ENCODE measurements at regions not wholly inside any gene's neighbourhood (a gene's known extent, or its start where the extent isn't known, plus 50 kb on each side); places are given as distances from the start of the nearest gene placed in this dataset.

GRCh38 chr11:91717169-91717568, 507.4 kb upstream of the FAT3 start:
- TF ChIP-seq FOXP2 (optimal IDR thresholded peaks at IDR 0.05; ENCODE audit: borderline replicate concordance, extremely low read depth, extremely low read length, insufficient read depth) (no peak), SIN3A (IDR thresholded peaks at IDR 0.05; ENCODE audit: borderline replicate concordance, insufficient read depth, low read length) (no peak), POLR2AphosphoS5 (IDR thresholded peaks at IDR 0.05; ENCODE audit: low read depth, low read length) (no peak), TAF1 (IDR thresholded peaks at IDR 0.05; ENCODE audit: borderline replicate concordance, insufficient read depth, low read length) (no peak)
- TF ChIP-seq, protein P1, sequence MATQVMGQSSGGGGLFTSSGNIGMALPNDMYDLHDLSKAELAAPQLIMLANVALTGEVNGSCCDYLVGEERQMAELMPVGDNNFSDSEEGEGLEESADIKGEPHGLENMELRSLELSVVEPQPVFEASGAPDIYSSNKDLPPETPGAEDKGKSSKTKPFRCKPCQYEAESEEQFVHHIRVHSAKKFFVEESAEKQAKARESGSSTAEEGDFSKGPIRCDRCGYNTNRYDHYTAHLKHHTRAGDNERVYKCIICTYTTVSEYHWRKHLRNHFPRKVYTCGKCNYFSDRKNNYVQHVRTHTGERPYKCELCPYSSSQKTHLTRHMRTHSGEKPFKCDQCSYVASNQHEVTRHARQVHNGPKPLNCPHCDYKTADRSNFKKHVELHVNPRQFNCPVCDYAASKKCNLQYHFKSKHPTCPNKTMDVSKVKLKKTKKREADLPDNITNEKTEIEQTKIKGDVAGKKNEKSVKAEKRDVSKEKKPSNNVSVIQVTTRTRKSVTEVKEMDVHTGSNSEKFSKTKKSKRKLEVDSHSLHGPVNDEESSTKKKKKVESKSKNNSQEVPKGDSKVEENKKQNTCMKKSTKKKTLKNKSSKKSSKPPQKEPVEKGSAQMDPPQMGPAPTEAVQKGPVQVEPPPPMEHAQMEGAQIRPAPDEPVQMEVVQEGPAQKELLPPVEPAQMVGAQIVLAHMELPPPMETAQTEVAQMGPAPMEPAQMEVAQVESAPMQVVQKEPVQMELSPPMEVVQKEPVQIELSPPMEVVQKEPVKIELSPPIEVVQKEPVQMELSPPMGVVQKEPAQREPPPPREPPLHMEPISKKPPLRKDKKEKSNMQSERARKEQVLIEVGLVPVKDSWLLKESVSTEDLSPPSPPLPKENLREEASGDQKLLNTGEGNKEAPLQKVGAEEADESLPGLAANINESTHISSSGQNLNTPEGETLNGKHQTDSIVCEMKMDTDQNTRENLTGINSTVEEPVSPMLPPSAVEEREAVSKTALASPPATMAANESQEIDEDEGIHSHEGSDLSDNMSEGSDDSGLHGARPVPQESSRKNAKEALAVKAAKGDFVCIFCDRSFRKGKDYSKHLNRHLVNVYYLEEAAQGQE (IDR thresholded peaks at IDR 0.05; ENCODE audit: insufficient read depth in 1 of 2, low read depth in 2 of 2, low read length in 2 of 2) = no peak

GRCh38 chr11:91707652-91708482, 516.8 kb upstream of the FAT3 start:
- no peak for TF ChIP-seq FOXP2 (optimal IDR thresholded peaks at IDR 0.05; ENCODE audit: borderline replicate concordance, extremely low read depth, extremely low read length, insufficient read depth)
- TF ChIP-seq, protein P1 (IDR thresholded peaks at IDR 0.05; ENCODE audit: insufficient read depth in 1 of 2, low read depth in 2 of 2, low read length in 2 of 2) = no peak
- no peak for TF ChIP-seq POLR2AphosphoS5 (IDR thresholded peaks at IDR 0.05; ENCODE audit: low read depth, low read length)
- no peak for TF ChIP-seq SIN3A (IDR thresholded peaks at IDR 0.05; ENCODE audit: borderline replicate concordance, insufficient read depth, low read length)
- no peak for TF ChIP-seq TAF1 (IDR thresholded peaks at IDR 0.05; ENCODE audit: borderline replicate concordance, insufficient read depth, low read length)

- TF ChIP-seq, protein P1 (IDR thresholded peaks at IDR 0.05; ENCODE audit: insufficient read depth in 1 of 2, low read depth in 2 of 2, low read length in 2 of 2) = no peak
- TF ChIP-seq SIN3A (IDR thresholded peaks at IDR 0.05; ENCODE audit: borderline replicate concordance, insufficient read depth, low read length) = no peak
- no peak for TF ChIP-seq POLR2AphosphoS5 (IDR thresholded peaks at IDR 0.05; ENCODE audit: low read depth, low read length)
- TF ChIP-seq TAF1 (IDR thresholded peaks at IDR 0.05; ENCODE audit: borderline replicate concordance, insufficient read depth, low read length) = no peak
- no peak for TF ChIP-seq FOXP2 (optimal IDR thresholded peaks at IDR 0.05; ENCODE audit: borderline replicate concordance, extremely low read depth, extremely low read length, insufficient read depth)
Measured at GRCh38 chr11:91703042-91703441, 521.6 kb upstream of the FAT3 start.

- no peak for TF ChIP-seq FOXP2 (optimal IDR thresholded peaks at IDR 0.05; ENCODE audit: borderline replicate concordance, extremely low read depth, extremely low read length, insufficient read depth)
- no peak for TF ChIP-seq TAF1 (IDR thresholded peaks at IDR 0.05; ENCODE audit: borderline replicate concordance, insufficient read depth, low read length)
- TF ChIP-seq, protein P1 (IDR thresholded peaks at IDR 0.05; ENCODE audit: insufficient read depth in 1 of 2, low read depth in 2 of 2, low read length in 2 of 2) = no peak
- no peak for TF ChIP-seq POLR2AphosphoS5 (IDR thresholded peaks at IDR 0.05; ENCODE audit: low read depth, low read length)
- no peak for TF ChIP-seq SIN3A (IDR thresholded peaks at IDR 0.05; ENCODE audit: borderline replicate concordance, insufficient read depth, low read length)
Measured at GRCh38 chr11:91700854-91701253, 523.8 kb upstream of the FAT3 start.
